Muscle of leg (tissue), 3 donors: ENCODE measurements at regions not wholly inside any gene's neighbourhood (a gene's known extent, or its start where the extent isn't known, plus 50 kb on each side); places are given as distances from the start of the nearest gene placed in this dataset.

ENCODE experiments used
- DNase-seq: peaks from one replicate; pipeline ENCODE4 v3.0.0; 2013
- H3K27ac ChIP-seq: one replicate; pipeline ENCODE4 v1.5.1; 2013; ENCODE audit warnings: mild to moderate bottlenecking, low read length, control low read depth
- H3K27me3 ChIP-seq: one replicate; pipeline ENCODE4 v1.6.1; 2013; ENCODE audit warnings: low read length; ENCODE audit not compliant: control insufficient read depth, insufficient read depth
- H3K36me3 ChIP-seq: one replicate; pipeline ENCODE4 v1.6.1; 2013; ENCODE audit warnings: low read length; ENCODE audit not compliant: control insufficient read depth, insufficient read depth
- H3K4me1 ChIP-seq: one replicate; pipeline ENCODE4 v1.6.1; 2013; ENCODE audit warnings: low read length; ENCODE audit not compliant: control insufficient read depth, insufficient read depth
- H3K4me3 ChIP-seq: one replicate; pipeline ENCODE4 v1.5.1; 2013; ENCODE audit warnings: low read length, control low read depth
- H3K9me3 ChIP-seq: replicated peaks from 2 replicates; pipeline ENCODE4 v1.6.1; 2013; ENCODE audit warnings: low read depth, low read length; ENCODE audit not compliant: control insufficient read depth
- WGBS: methylation state at CpG from one replicate; pipeline ENCODE4 v1.1.5; 2013; ENCODE audit warnings: missing lambda C conversion rate; ENCODE audit not compliant: insufficient coverage; 5-methylcytosine and 5-hydroxymethylcytosine counted together

DNA sequence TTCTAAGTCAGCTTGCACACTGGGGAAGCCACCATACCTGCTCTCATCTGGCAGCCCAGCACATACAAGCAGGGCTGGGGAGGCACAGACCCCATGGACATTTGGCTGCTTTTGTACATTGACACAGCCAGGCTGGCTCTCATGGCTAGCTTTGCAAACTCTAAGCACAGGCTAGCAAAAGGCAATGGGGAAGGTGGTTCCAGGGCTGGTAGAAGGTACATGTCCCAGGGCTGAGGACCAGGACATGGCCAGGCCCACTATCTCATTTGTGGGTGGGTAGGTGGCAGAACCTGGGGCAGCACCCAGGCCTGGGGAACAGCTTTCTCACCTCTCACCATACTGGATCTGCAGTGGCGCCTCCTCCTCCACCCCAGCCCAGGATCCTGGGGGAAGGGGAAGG is 90.9 kb downstream of the HS1BP3 start:
- Histone ChIP-seq H3K4me1 (peaks cover 23% of the 10 kb centered on the region), H3K27me3 (peaks cover 3% of the 10 kb centered on the region), H3K36me3 (no peaks in the 10 kb centered on the region), H3K4me3 (no peak overlapping the region), H3K27ac (no peak overlapping the region), H3K9me3 (no peaks in the 10 kb centered on the region)
- DNase-seq = no peak
- WGBS = no CpG with 5 or more reads among the region's 1 CpG

DNA sequence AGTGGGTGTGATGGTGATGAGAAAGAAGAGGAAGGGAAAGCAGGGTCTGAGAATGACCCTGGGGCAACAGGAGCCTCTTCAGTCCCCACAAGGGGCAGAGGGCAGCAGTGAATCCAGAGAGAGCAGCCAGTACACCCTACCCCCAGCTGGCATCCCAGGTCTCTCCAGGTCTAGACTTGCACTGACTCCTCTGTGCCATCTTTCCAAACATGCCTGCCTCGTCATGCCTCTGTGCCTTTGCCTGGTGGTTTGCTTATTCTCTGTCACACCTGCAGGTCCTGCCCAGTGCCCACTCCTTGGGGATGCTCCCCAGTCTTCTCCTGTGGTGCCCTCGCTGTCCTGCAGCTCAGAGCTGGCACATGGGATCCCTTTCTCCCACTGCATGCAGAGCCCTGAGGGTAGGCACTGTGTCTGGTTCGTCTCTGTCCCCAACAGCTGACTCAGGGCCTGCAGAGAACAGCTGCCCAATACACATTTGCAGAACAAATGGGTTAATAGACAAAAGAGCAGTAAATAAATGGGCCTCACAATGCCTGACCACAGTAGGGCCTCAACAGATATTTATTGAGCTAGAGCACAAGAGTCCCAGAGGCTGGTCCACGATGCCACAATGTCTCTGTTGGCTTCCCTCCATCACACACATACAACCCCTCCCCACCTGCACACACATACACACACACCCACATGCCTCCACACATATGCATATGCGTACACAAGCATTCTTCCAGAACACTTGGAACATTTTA is 89.8 kb downstream of the HS1BP3 start:
- peaks cover 6% of the 10 kb centered on the region for H3K27me3 ChIP-seq
- no peak for DNase-seq
- 78% methylated on average over 3 of the region's 5 CpGs for WGBS
- peaks cover 34% of the 10 kb centered on the region for H3K4me1 ChIP-seq
- H3K9me3 ChIP-seq = no peaks in the 10 kb centered on the region
- H3K4me3 ChIP-seq = no peak overlapping the region
- no peaks in the 10 kb centered on the region for H3K36me3 ChIP-seq
- no peak overlapping the region for H3K27ac ChIP-seq

DNA sequence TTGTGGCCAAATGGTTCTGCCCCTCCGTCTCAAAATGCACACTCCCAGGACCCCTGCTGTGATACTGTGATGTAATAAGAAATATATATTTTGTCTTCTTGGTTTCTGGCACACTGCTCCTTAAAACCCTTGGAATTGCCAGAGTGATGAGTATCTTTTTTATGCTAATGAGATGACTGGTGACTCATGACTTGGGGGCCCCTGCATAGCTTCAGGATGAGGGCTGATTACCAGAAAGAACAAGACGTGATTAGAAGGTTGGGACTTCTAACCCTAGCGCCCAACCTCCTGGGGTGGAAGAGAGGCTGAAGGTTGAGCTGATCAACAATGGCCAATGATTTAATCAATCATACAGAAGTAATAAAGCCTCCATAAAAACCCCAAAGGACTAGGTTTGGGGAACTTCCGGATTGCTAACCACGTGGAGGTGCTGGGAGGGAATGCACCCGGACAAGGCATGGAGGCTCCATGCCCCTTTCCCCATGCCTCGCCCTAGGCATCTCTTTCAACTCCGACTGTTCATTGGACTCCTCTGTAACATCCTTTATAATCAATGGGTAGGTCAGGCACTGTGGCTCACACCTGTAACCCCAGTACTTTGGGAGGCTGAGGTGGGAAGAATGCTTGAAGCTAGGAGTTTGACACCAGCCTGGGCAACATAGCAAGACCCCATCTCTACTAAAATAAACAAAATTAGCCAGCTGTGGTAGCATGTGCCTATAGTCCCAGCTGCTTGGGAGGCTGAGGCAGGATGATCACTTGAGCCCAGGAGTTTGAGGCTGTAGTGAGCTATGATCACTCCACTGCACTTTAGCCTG is 89.1 kb downstream of the HS1BP3 start:
- no peak overlapping the region for H3K4me3 ChIP-seq
- DNase-seq = no peak
- no peaks in the 10 kb centered on the region for H3K9me3 ChIP-seq
- H3K4me1 ChIP-seq = peaks cover 37% of the 10 kb centered on the region
- no peaks in the 10 kb centered on the region for H3K36me3 ChIP-seq
- H3K27ac ChIP-seq = no peak overlapping the region
- no CpG with 5 or more reads among the region's 8 CpGs for whole genome bisulfite sequencing
- peaks cover 6% of the 10 kb centered on the region for H3K27me3 ChIP-seq

DNA sequence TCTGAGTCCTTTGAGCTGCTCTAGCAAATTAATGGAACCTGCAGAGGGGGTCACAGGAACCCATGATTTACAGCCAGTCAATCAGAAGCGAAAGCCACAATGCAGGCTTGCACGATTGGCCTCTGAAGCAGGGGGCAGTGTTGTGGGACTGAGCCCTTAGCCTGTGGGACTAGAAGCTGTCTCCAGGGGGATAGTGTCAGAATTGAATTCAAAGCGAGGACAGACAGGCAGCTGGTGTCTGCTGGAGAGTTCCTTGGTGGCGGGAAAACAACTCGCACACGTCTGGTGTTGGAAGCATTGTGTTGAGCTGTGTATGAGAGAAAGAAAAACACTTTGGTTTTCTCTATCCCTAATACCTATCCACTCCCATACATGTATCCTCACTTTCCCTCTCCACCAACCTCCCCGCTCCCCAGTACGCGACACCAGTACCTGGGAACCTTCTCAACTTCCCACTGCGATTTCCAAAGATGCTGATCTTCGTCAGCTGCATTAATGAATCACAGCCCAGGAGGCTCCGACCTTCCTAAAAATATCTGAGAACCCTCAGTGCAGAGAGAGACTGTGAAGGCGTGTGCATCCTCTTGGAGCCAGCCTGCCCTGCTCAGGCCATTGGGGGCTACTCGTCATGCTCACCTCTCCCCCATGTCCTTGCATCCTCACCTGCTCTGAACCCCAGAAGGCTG is 88.2 kb downstream of the HS1BP3 start:
- DNase-seq = no peak
- H3K27me3 ChIP-seq = peaks cover 6% of the 10 kb centered on the region
- no peak overlapping the region for H3K27ac ChIP-seq
- no peaks in the 10 kb centered on the region for H3K36me3 ChIP-seq
- no peaks in the 10 kb centered on the region for H3K9me3 ChIP-seq
- H3K4me1 ChIP-seq = peaks cover 43% of the 10 kb centered on the region
- 74% methylated on average over 9 of the region's 14 CpGs for WGBS
- H3K4me3 ChIP-seq = no peak overlapping the region

DNA sequence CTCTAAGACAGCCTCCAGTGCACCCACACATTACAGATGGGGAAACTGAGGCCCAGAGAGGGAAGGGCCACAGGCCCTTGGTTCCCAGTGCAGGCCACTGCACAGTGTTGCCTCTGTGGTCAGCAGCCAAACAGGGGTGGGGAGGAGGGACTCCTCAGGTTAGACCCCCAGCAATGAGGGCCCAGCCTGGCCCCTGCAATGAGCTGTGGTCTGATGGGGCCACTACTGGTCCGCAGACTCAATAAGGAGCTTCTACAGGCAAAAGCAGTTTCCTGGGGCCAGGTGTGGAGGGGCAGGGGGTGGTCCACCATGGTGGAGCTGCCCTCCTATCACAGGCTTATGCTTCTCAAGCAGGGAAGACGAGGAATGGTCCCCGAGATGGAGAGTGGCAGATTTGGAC is 87.6 kb downstream of the HS1BP3 start:
- no peaks in the 10 kb centered on the region for H3K9me3 ChIP-seq
- WGBS = 100% methylated on average over 2 of the region's 3 CpGs
- H3K36me3 ChIP-seq = no peaks in the 10 kb centered on the region
- peaks cover 48% of the 10 kb centered on the region for H3K4me1 ChIP-seq
- H3K4me3 ChIP-seq = no peak overlapping the region
- no peak for DNase-seq
- H3K27ac ChIP-seq = no peak overlapping the region
- H3K27me3 ChIP-seq = peaks cover 6% of the 10 kb centered on the region

DNA sequence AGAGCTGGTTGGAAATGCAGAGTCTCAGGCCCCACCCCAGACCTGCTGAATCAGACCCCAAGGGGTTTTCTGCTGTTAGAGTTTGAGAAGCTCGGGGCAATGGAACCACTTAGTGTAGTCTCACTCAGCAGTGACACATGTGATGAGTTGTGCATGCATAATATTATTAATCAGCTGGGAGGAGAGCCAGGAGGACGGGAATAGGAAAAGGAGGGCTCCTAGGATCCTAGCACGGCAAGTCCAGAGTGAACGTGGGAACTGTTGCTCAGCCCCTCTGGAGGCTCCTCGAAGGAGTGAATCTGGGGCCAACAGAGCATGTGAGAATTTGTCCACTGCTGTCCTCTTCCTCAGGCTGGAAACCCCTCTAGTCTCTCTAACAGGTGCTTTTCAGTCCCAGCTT is 87.1 kb downstream of the HS1BP3 start:
- Histone ChIP-seq H3K4me3 (no peak overlapping the region), H3K27ac (no peak overlapping the region), H3K9me3 (no peaks in the 10 kb centered on the region), H3K27me3 (peaks cover 6% of the 10 kb centered on the region), H3K4me1 (peaks cover 54% of the 10 kb centered on the region), H3K36me3 (no peaks in the 10 kb centered on the region)
- no peak for DNase-seq
- 56% methylated on average over 2 of the region's 5 CpGs for WGBS

DNA sequence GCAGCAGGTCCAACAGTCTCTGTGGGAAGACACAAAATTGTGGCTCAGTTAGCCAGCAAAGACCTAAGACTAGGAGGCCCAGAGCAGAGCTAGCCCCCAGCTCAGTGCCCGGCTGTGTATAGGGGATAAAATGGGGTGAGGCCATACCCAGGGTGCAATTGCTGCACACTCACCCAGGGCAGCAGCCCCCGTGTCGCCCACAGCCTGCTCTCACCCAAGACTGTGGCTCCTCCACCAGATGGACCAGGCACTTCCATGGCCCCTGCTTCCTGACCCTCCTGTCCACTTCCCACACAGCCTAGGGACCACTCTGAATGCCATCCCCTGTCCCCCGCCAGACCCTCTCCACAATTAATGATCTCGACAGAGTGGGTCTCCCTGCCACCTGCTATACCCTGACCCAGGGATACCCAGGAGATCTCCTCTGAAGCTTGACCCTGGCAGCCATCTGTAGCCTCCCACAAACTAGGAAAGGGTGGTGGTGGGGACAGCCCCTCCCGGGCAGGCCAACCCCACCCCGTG is 85.7 kb downstream of the HS1BP3 start:
- Histone ChIP-seq H3K4me3 (no peak overlapping the region), H3K27ac (no peak overlapping the region), H3K27me3 (peaks cover 6% of the 10 kb centered on the region), H3K4me1 (peaks cover 60% of the 10 kb centered on the region), H3K36me3 (no peaks in the 10 kb centered on the region), H3K9me3 (no peaks in the 10 kb centered on the region)
- WGBS = 80% methylated on average over 2 of the region's 7 CpGs
- DNase-seq = no peak

DNA sequence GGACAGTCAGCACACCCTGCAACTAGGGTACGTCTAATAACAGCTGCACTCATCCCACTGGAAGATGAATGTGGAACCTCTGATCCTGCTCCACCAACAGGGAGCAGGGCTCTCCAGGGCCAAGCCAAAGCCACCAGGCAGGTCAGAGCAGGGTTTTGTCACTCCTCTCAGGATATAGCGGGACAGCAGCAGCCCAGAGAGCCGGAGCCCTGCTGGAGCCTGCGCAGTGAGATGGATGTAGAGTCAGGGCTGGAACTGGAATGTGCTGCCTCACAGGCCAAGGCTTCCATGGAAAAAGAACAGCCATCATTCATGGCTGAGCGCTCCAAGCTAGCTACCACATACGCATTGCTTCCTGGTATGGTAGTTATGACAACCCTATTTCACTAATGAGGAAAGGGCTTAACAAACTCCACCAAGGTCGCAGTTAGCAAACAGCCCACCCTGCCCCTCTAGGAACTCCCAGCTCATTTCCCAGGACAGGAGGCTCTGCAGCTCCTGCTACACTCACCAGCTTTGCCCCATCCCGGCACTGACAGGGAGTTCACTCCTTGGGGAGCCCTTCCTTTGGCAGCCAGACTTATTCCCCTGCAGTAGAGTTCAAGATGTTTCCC is 85.2 kb downstream of the HS1BP3 start:
- Histone ChIP-seq H3K36me3 (no peaks in the 10 kb centered on the region), H3K4me1 (peaks cover 61% of the 10 kb centered on the region), H3K9me3 (no peaks in the 10 kb centered on the region), H3K4me3 (no peak overlapping the region), H3K27me3 (peaks cover 6% of the 10 kb centered on the region), H3K27ac (no peak overlapping the region)
- DNase-seq = peak; percentile 81
- WGBS = 41% methylated on average over 5 of the region's 8 CpGs

DNA sequence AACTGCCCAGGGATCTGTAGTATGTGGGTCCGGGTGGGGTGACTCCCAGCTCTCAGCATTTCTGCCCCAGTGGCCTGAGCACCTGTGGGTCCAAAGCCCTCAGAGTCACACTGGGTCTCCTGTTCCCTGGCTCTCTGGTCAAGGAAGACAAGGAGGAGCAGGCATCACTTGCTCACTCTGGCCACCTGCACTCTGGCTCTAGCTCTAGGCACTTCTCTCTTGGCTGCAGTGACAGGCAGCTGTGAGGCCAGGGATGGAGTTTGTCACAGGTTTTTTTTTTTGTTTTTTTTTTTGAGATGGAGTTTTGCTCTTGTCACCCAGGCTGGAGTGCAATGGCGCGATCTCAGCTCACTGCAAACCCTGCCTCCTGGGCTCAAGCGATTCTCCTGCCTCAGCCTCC is 84.6 kb downstream of the HS1BP3 start:
- Histone ChIP-seq H3K27ac (no peak overlapping the region), H3K27me3 (peaks cover 7% of the 10 kb centered on the region), H3K4me1 (peaks cover 58% of the 10 kb centered on the region), H3K9me3 (no peaks in the 10 kb centered on the region), H3K4me3 (no peak overlapping the region), H3K36me3 (no peaks in the 10 kb centered on the region)
- peak; percentile 71 for DNase-seq
- WGBS = 67% methylated on average over 1 of the region's 4 CpGs
